Keratinocyte (primary cell): ENCODE measurements at regions not wholly inside any gene's neighbourhood (a gene's known extent, or its start where the extent isn't known, plus 50 kb on each side); places are given as distances from the start of the nearest gene placed in this dataset.

Experiments
- DNase-seq: peaks from one replicate; pipeline ENCODE4 v3.0.0-alpha.2; 2011; ENCODE audit warnings: low read depth, missing footprints, low spot score
- FAIRE-seq: peaks from 2 replicates; lab custom pipeline; 2011; peaks lifted over from hg19 to GRCh38; lab: Jason Lieb, UNC
- H2AFZ ChIP-seq: 2 replicates; pipeline ENCODE4 v1.6.0; 2012; ENCODE audit warnings: low read length, control low read depth, inconsistent platforms; ENCODE audit not compliant: control insufficient read depth
- H3K27ac ChIP-seq: 2 replicates; pipeline ENCODE4 v1.5.1; 2011; ENCODE audit warnings: low read length; ENCODE audit not compliant: control insufficient read depth, insufficient read depth
- H3K27me3 ChIP-seq: 3 replicates; pipeline ENCODE4 v1.6.0; 2011; ENCODE audit warnings: low read length; ENCODE audit not compliant: control insufficient read depth, insufficient read depth; ENCODE audit errors: extremely low read depth
- H3K36me3 ChIP-seq, 2 experiments: 2 replicates in 1 of 2; 3 replicates in 1 of 2; pipeline ENCODE4 v1.5.1; 2011; ENCODE audit warnings: low read length in 2 of 2, mild to moderate bottlenecking in 1 of 2; ENCODE audit not compliant: control insufficient read depth in 2 of 2, insufficient read depth in 2 of 2; ENCODE audit errors: extremely low read depth in 1 of 2
- H3K4me1 ChIP-seq: 3 replicates; pipeline ENCODE4 v1.5.1; 2011; ENCODE audit warnings: low read length; ENCODE audit not compliant: control insufficient read depth, insufficient read depth; ENCODE audit errors: extremely low read depth
- H3K4me2 ChIP-seq: 3 replicates; pipeline ENCODE4 v1.6.0; 2011; ENCODE audit warnings: low read depth, low read length; ENCODE audit not compliant: control insufficient read depth, insufficient read depth; ENCODE audit errors: extremely low read depth
- H3K4me3 ChIP-seq, 3 experiments: fragments of 200-600 bp in 1 of 3; sonication (generic) in 1 of 3; 2 replicates in 2 of 3; 3 replicates in 1 of 3; pipeline ENCODE4 v1.5.1; 2011 to 2016; ENCODE audit warnings: low read length in 3 of 3, mild to moderate bottlenecking in 3 of 3, control low read depth in 2 of 3, inconsistent platforms in 1 of 3, low read depth in 1 of 3, mixed read lengths in 1 of 3, mixed run types in 1 of 3, moderate library complexity in 1 of 3; ENCODE audit not compliant: control insufficient read depth in 2 of 3, insufficient read depth in 2 of 3; ENCODE audit errors: extremely low read depth in 1 of 3
- H3K79me2 ChIP-seq: 2 replicates; pipeline ENCODE4 v1.6.0; 2012; ENCODE audit warnings: low read length; ENCODE audit not compliant: control insufficient read depth, insufficient read depth
- H3K9ac ChIP-seq: 3 replicates; pipeline ENCODE4 v1.6.0; 2011; ENCODE audit warnings: low read length; ENCODE audit not compliant: control insufficient read depth, insufficient read depth; ENCODE audit errors: extremely low read depth
- H3K9me1 ChIP-seq: 3 replicates; pipeline ENCODE4 v1.6.0; 2011; ENCODE audit warnings: low read length; ENCODE audit not compliant: control insufficient read depth, insufficient read depth; ENCODE audit errors: extremely low read depth
- H3K9me3 ChIP-seq: 2 replicates; pipeline ENCODE4 v1.5.1; 2012; ENCODE audit warnings: low read depth, low read length; ENCODE audit not compliant: control insufficient read depth
- H4K20me1 ChIP-seq: 3 replicates; pipeline ENCODE4 v1.6.0; 2011; ENCODE audit warnings: low read length; ENCODE audit not compliant: control insufficient read depth, insufficient read depth; ENCODE audit errors: extremely low read depth
- EZH2 ChIP-seq: IDR thresholded peaks from one replicate; pipeline ENCODE4 v1.6.1; 2012; ENCODE audit warnings: inconsistent platforms, mild to moderate bottlenecking, low read length, moderate library complexity
- dilution Hi-C: fragments of 300-500 bp; cut with MboI; formaldehyde crosslinking; loops from one replicate; pipeline ENCODE4 v1.7.0; 2020; ENCODE audit warnings: low sequenced_read_pairs; ENCODE audit not compliant: extremely low pct_ligation_motif_present
- TF ChIP-seq, protein P1 (sequence below), 3 experiments: IDR thresholded peaks in 1 of 3; conservative IDR thresholded peaks in 1 of 3; optimal IDR thresholded peaks in 1 of 3; 2 replicates in 2 of 3; 3 replicates in 1 of 3; pipeline versions ENCODE3 to v1.5.1; 2011; ENCODE audit warnings: low read length in 3 of 3, mild to moderate bottlenecking in 3 of 3, moderate library complexity in 2 of 3, control low read depth in 1 of 3, inconsistent platforms in 1 of 3; ENCODE audit not compliant: insufficient read depth in 2 of 3; ENCODE audit errors: extremely low read depth in 1 of 3

DNA sequence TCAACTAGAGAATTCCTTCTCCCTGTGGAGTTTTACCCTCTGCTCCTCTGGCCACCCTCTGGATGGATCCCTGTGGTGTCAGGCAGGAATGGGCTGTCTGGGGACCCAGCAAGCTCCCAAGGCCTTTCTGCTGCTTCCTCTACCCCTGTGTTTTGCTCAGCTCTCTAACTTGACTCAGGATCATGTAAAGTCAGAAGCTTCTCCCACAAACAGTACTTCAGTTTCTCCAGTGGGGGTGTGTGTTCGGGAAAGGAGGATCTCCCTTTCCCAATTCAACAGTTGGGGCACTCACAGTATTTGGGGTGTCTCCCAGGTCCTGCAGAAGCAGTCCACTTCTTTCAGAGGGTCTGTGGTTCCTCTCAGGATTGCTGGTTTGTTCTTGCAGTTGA, 162.4 kb upstream of the NUDT4 start:
- Histone ChIP-seq H2AFZ (no peak overlapping the region), H4K20me1 (no peaks in the 10 kb centered on the region), H3K4me1 (no peaks in the 10 kb centered on the region), H3K27ac (no peak overlapping the region), H3K9ac (no peak overlapping the region), H3K9me1 (no peaks in the 10 kb centered on the region), H3K9me3 (no peaks in the 10 kb centered on the region), H3K4me2 (no peak overlapping the region), H3K79me2 (no peaks in the 10 kb centered on the region), H3K27me3 (no peaks in the 10 kb centered on the region), H3K36me3 (no peaks in the 10 kb centered on the region), H3K4me3 (no peak overlapping the region)
- FAIRE-seq (no peak), DNase-seq (no peak)
- dilution Hi-C loops, result no loop called here
- TF ChIP-seq EZH2, result no peak
- TF ChIP-seq, protein P1, sequence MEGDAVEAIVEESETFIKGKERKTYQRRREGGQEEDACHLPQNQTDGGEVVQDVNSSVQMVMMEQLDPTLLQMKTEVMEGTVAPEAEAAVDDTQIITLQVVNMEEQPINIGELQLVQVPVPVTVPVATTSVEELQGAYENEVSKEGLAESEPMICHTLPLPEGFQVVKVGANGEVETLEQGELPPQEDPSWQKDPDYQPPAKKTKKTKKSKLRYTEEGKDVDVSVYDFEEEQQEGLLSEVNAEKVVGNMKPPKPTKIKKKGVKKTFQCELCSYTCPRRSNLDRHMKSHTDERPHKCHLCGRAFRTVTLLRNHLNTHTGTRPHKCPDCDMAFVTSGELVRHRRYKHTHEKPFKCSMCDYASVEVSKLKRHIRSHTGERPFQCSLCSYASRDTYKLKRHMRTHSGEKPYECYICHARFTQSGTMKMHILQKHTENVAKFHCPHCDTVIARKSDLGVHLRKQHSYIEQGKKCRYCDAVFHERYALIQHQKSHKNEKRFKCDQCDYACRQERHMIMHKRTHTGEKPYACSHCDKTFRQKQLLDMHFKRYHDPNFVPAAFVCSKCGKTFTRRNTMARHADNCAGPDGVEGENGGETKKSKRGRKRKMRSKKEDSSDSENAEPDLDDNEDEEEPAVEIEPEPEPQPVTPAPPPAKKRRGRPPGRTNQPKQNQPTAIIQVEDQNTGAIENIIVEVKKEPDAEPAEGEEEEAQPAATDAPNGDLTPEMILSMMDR (optimal IDR thresholded peaks at IDR 0.05 in 1 of 3, IDR thresholded peaks at IDR 0.05 in 1 of 3, conservative IDR thresholded peaks at IDR 0.05 in 1 of 3; ENCODE audit: extremely low read depth in 1 of 3, insufficient read depth in 2 of 3, low read length in 3 of 3), result no peak

DNA sequence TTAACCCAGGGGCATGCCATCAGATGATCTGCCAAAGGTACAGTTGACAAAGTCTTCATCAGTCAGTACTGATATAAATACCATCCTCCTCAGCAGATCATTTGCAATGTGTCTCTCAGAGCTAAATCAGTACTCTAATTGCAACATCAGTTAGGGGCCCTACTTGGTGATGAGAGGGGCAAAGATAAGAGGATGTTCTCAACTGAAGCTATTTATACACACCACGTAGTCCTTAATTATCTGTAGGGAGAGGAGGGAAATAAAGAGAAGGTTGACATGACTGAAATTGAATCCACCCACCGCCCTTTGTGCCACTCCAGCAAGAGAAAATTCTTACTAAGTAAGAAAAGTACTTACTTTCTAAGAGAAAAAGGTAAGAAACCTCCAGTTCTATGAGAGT, 157.8 kb upstream of the NUDT4 start:
- no peak overlapping the region for H3K4me3 ChIP-seq
- H3K9ac ChIP-seq, result no peak overlapping the region
- no peaks in the 10 kb centered on the region for H4K20me1 ChIP-seq
- FAIRE-seq (no peak), DNase-seq (no peak)
- dilution Hi-C loops, result no loop called here
- H2AFZ ChIP-seq, result no peak overlapping the region
- H3K27me3 ChIP-seq, result no peaks in the 10 kb centered on the region
- H3K4me1 ChIP-seq, result no peaks in the 10 kb centered on the region
- TF ChIP-seq, protein P1 (optimal IDR thresholded peaks at IDR 0.05 in 1 of 3, IDR thresholded peaks at IDR 0.05 in 1 of 3, conservative IDR thresholded peaks at IDR 0.05 in 1 of 3; ENCODE audit: extremely low read depth in 1 of 3, insufficient read depth in 2 of 3, low read length in 3 of 3), result no peak
- TF ChIP-seq EZH2, result no peak
- H3K79me2 ChIP-seq, result no peaks in the 10 kb centered on the region
- H3K9me3 ChIP-seq, result no peaks in the 10 kb centered on the region
- H3K36me3 ChIP-seq, result no peaks in the 10 kb centered on the region
- no peak overlapping the region for H3K27ac ChIP-seq
- no peak overlapping the region for H3K4me2 ChIP-seq
- H3K9me1 ChIP-seq, result no peaks in the 10 kb centered on the region
